ENCODE measurements at regions not wholly inside any gene's neighbourhood (a gene's known extent, or its start where the extent isn't known, plus 50 kb on each side); places are given as distances from the start of the nearest gene placed in this dataset.

GRCh38 chr5:2254406-2254805 lies 371.7 kb upstream of the IRX4 start:
- TF ChIP-seq CTCF (conservative IDR thresholded peaks at IDR 0.05; ENCODE audit: low read depth, low read length) (no peak), EZH2 (IDR thresholded peaks at IDR 0.05; ENCODE audit: low read length, unreplicated experiment) (no peak), EZH2phosphoT487 (IDR thresholded peaks at IDR 0.05; ENCODE audit: borderline replicate concordance, low read length) (no peak)
